Left ventricle myocardium inferior (tissue), 1 donor: ENCODE measurements at regions not wholly inside any gene's neighbourhood (a gene's known extent, or its start where the extent isn't known, plus 50 kb on each side); places are given as distances from the start of the nearest gene placed in this dataset.

ENCODE experiments used
- DNase-seq: peaks from one replicate; pipeline ENCODE4 v3.0.0-alpha.2; 2020
- H3K27ac ChIP-seq: fragments of 200-600 bp; replicated peaks from 2 replicates; pipeline ENCODE4 v1.8.0; 2021
- H3K27me3 ChIP-seq: fragments of 200-600 bp; 2 replicates; pipeline ENCODE4 v1.8.0; 2021; ENCODE audit warnings: low read depth
- H3K36me3 ChIP-seq: fragments of 200-600 bp; 2 replicates; pipeline ENCODE4 v1.8.0; 2021
- H3K4me1 ChIP-seq: fragments of 200-600 bp; 2 replicates; pipeline ENCODE4 v1.8.0; 2021
- H3K4me3 ChIP-seq: fragments of 200-600 bp; 2 replicates; pipeline ENCODE4 v1.8.0; 2021; ENCODE audit warnings: mild to moderate bottlenecking, moderate library complexity
- H3K9me3 ChIP-seq: fragments of 200-600 bp; replicated peaks from 2 replicates; pipeline ENCODE4 v1.8.0; 2021
- CTCF ChIP-seq: fragments of 200-600 bp; IDR thresholded peaks from 2 replicates; pipeline ENCODE4 v1.8.0; 2021; ENCODE audit warnings: antibody characterized with exemption, mild to moderate bottlenecking, borderline replicate concordance
- intact Hi-C: fragments of 100-400 bp; cut with micrococcal nuclease; formaldehyde crosslinking; loops from one replicate; pipeline ENCODE4 v1.11.0; 2022
- donor health status: DM: no; HTN: yes; CAD: no; lungs with severe emphysema.

- Histone ChIP-seq H3K4me3 (no peak overlapping the region), H3K27me3 (peaks cover 69% of the 10 kb centered on the region), H3K27ac (no peak overlapping the region), H3K4me1 (no peaks in the 10 kb centered on the region), H3K9me3 (peaks cover 27% of the 10 kb centered on the region), H3K36me3 (no peaks in the 10 kb centered on the region)
- TF ChIP-seq CTCF, result no peak
- intact Hi-C loops, result no loop called here
- no peak for DNase-seq
Measured at GRCh38 chr1:29498126-29499103, 262.1 kb downstream of the PTPRU start.

- no peaks in the 10 kb centered on the region for H3K36me3 ChIP-seq
- H3K9me3 ChIP-seq, result peaks cover 27% of the 10 kb centered on the region
- no peak for DNase-seq
- H3K27me3 ChIP-seq, result peaks cover 69% of the 10 kb centered on the region
- H3K4me1 ChIP-seq, result no peaks in the 10 kb centered on the region
- no peak overlapping the region for H3K4me3 ChIP-seq
- intact Hi-C loops, result no loop called here
- no peak overlapping the region for H3K27ac ChIP-seq
- no peak for TF ChIP-seq CTCF
Measured at GRCh38 chr1:29497395-29498125, 261.2 kb downstream of the PTPRU start.

- no peak for TF ChIP-seq CTCF
- H3K27me3 ChIP-seq, result peaks cover 69% of the 10 kb centered on the region
- no peaks in the 10 kb centered on the region for H3K36me3 ChIP-seq
- no peak overlapping the region for H3K27ac ChIP-seq
- intact Hi-C loops, result no loop called here
- H3K9me3 ChIP-seq, result peaks cover 27% of the 10 kb centered on the region
- no peak overlapping the region for H3K4me3 ChIP-seq
- DNase-seq, result no peak
- no peaks in the 10 kb centered on the region for H3K4me1 ChIP-seq
Measured at GRCh38 chr1:29496701-29497100, 260.4 kb downstream of the PTPRU start.

- DNase-seq, result no peak
- peak; percentile 12 for TF ChIP-seq CTCF
- Histone ChIP-seq H3K27me3 (peaks cover 47% of the 10 kb centered on the region), H3K4me1 (no peaks in the 10 kb centered on the region), H3K4me3 (no peak overlapping the region), H3K9me3 (peaks cover 12% of the 10 kb centered on the region), H3K27ac (no peak overlapping the region), H3K36me3 (no peaks in the 10 kb centered on the region)
- intact Hi-C loops, result no loop called here
Measured at GRCh38 chr1:29490204-29490934, 254.0 kb downstream of the PTPRU start.

GRCh38 chr1:29489471-29489870 is 253.1 kb downstream of the PTPRU start:
- DNase-seq, result no peak
- no peak for TF ChIP-seq CTCF
- H3K27me3 ChIP-seq, result peaks cover 56% of the 10 kb centered on the region
- H3K4me3 ChIP-seq, result no peak overlapping the region
- no peaks in the 10 kb centered on the region for H3K36me3 ChIP-seq
- H3K27ac ChIP-seq, result no peak overlapping the region
- no peaks in the 10 kb centered on the region for H3K4me1 ChIP-seq
- intact Hi-C loops, result no loop called here
- H3K9me3 ChIP-seq, result peaks cover 3% of the 10 kb centered on the region
